H1 (cell line): ENCODE measurements at regions not wholly inside any gene's neighbourhood (a gene's known extent, or its start where the extent isn't known, plus 50 kb on each side); places are given as distances from the start of the nearest gene placed in this dataset.

Experiments used
- CTCF ChIA-PET: fragments of 300-600 bp; sonication (Branson Sonifier 250); formaldehyde crosslinking; loops from one replicate; lab custom pipeline; 2021; ENCODE audit not compliant: partially characterized antibody; lab: Charles Lee
- POLR2A ChIA-PET: fragments of 300-600 bp; sonication (Branson Sonifier 250); formaldehyde crosslinking; loops from one replicate; lab custom pipeline; 2021; ENCODE audit warnings: inconsistent platforms; ENCODE audit not compliant: partially characterized antibody; lab: Charles Lee
- DNase-seq, 2 experiments: peaks; one replicate each; pipeline versions ENCODE4 v3.0.0 to v3.0.0-alpha.2; 2010 to 2022; ENCODE audit warnings: low spot score in 2 of 2, low read depth in 1 of 2, mixed read lengths in 1 of 2
- FAIRE-seq: peaks from 2 replicates; lab custom pipeline; 2011; peaks lifted over from hg19 to GRCh38; lab: Jason Lieb, UNC
- H2AFZ ChIP-seq: 2 replicates; pipeline ENCODE4 v1.8.1; 2012; ENCODE audit warnings: low read length, inconsistent platforms
- H2AK5ac ChIP-seq: 2 replicates; pipeline ENCODE4 v1.6.1; 2013; ENCODE audit warnings: low read depth, low read length
- H2BK120ac ChIP-seq: replicated peaks from 2 replicates; pipeline ENCODE3; 2013; ENCODE audit warnings: low read depth, low read length, inconsistent platforms
- H2BK12ac ChIP-seq: 2 replicates; pipeline ENCODE4 v1.6.1; 2013; ENCODE audit warnings: low read depth, low read length
- H2BK15ac ChIP-seq: 2 replicates; pipeline ENCODE4 v1.6.1; 2013; ENCODE audit warnings: low read length
- H2BK20ac ChIP-seq: 2 replicates; pipeline ENCODE4 v1.6.1; 2013; ENCODE audit warnings: low read length
- H2BK5ac ChIP-seq: 2 replicates; pipeline ENCODE4 v1.6.1; 2013; ENCODE audit warnings: low read depth, low read length
- H3K14ac ChIP-seq: 2 replicates; pipeline ENCODE4 v1.6.1; 2013; ENCODE audit warnings: inconsistent platforms; ENCODE audit not compliant: insufficient read length
- H3K18ac ChIP-seq: 2 replicates; pipeline ENCODE4 v1.6.1; 2013; ENCODE audit warnings: low read length; ENCODE audit errors: extremely low read depth
- H3K23ac ChIP-seq: 2 replicates; pipeline ENCODE4 v1.6.1; 2013; ENCODE audit warnings: inconsistent platforms; ENCODE audit not compliant: insufficient read length
- H3K23me2 ChIP-seq: 2 replicates; pipeline ENCODE4 v1.6.1; 2013; ENCODE audit warnings: low read depth, low read length
- H3K27ac ChIP-seq: 2 replicates; pipeline ENCODE4 v1.6.1; 2011; ENCODE audit warnings: low read depth, low read length, inconsistent platforms
- H3K27me3 ChIP-seq, 4 experiments: replicated peaks in 1 of 4; 1 replicate in 1 of 4; 2 replicates in 3 of 4; pipeline versions ENCODE4 v1.6.1 to v1.8.1; 2011 to 2013; ENCODE audit warnings: low read length in 3 of 4, mild to moderate bottlenecking in 3 of 4, inconsistent platforms in 2 of 4, mixed read lengths in 2 of 4, moderate library complexity in 1 of 4; ENCODE audit not compliant: control insufficient read depth in 3 of 4, insufficient read depth in 3 of 4; ENCODE audit errors: extremely low read depth in 1 of 4
- H3K36me3 ChIP-seq, 4 experiments: 2 replicates each; pipeline versions ENCODE4 v1.6.1 to v1.8.1; 2011 to 2013; ENCODE audit warnings: mild to moderate bottlenecking in 4 of 4, low read length in 3 of 4, moderate library complexity in 2 of 4, control low read depth in 1 of 4, inconsistent platforms in 1 of 4; ENCODE audit not compliant: insufficient read depth in 4 of 4, control insufficient read depth in 2 of 4
- H3K4ac ChIP-seq: replicated peaks from 2 replicates; pipeline ENCODE3; 2013; ENCODE audit warnings: low read length, low read depth, mixed read lengths, inconsistent platforms; ENCODE audit not compliant: insufficient read length
- H3K4me1 ChIP-seq, 4 experiments: replicated peaks in 1 of 4; 1 replicate in 1 of 4; 2 replicates in 3 of 4; pipeline versions ENCODE4 v1.6.1 to v1.8.1; 2011 to 2013; ENCODE audit warnings: low read length in 3 of 4, inconsistent platforms in 2 of 4, mixed read lengths in 1 of 4; ENCODE audit not compliant: insufficient read depth in 4 of 4, control insufficient read depth in 3 of 4
- H3K4me2 ChIP-seq, 2 experiments: 2 replicates each; pipeline versions ENCODE4 v1.6.1 to v1.8.1; 2011 to 2013; ENCODE audit warnings: low read depth in 2 of 2, low read length in 2 of 2, control low read depth in 1 of 2, inconsistent platforms in 1 of 2, mild to moderate bottlenecking in 1 of 2; ENCODE audit not compliant: insufficient read depth in 1 of 2
- H3K4me3 ChIP-seq, 4 experiments: fragments of 200-600, 300-600 bp in 1 of 4; sonication (generic), shearing (Covaris generic), sonication (Bioruptor Twin) in 1 of 4; 2 replicates each; pipeline versions ENCODE4 v1.5.1 to v1.8.1; 2011 to 2016; ENCODE audit warnings: low read length in 4 of 4, low read depth in 3 of 4, control low read depth in 2 of 4, inconsistent platforms in 2 of 4, mild to moderate bottlenecking in 2 of 4, mixed read lengths in 1 of 4, moderate library complexity in 1 of 4; ENCODE audit not compliant: insufficient read depth in 2 of 4; ENCODE audit errors: extremely low read depth in 1 of 4
- H3K56ac ChIP-seq: replicated peaks from 2 replicates; pipeline ENCODE3; 2013; ENCODE audit warnings: low read depth, mild to moderate bottlenecking, mixed read lengths, low read length, inconsistent platforms; ENCODE audit not compliant: insufficient read length
- H3K79me1 ChIP-seq: 2 replicates; pipeline ENCODE4 v1.6.1; 2013; ENCODE audit warnings: low read depth, low read length, control low read depth
- H3K79me2 ChIP-seq, 2 experiments: 2 replicates each; pipeline versions ENCODE4 v1.6.1 to v1.8.1; 2012 to 2013; ENCODE audit warnings: low read length in 2 of 2, mild to moderate bottlenecking in 2 of 2, inconsistent platforms in 1 of 2; ENCODE audit not compliant: insufficient read depth in 2 of 2, control insufficient read depth in 1 of 2
- H3K9ac ChIP-seq, 4 experiments: replicated peaks in 1 of 4; 1 replicate in 1 of 4; 2 replicates in 3 of 4; pipeline versions ENCODE4 v1.6.1 to v1.8.1; 2011 to 2013; ENCODE audit warnings: low read depth in 3 of 4, low read length in 3 of 4, control low read depth in 2 of 4, mild to moderate bottlenecking in 2 of 4, moderate library complexity in 2 of 4, inconsistent platforms in 1 of 4; ENCODE audit errors: extremely low read depth in 1 of 4
- H3K9me3 ChIP-seq, 2 experiments: 2 replicates each; pipeline versions ENCODE4 v1.6.1 to v1.8.1; 2012 to 2013; ENCODE audit warnings: mild to moderate bottlenecking in 2 of 2, moderate library complexity in 2 of 2, control low read depth in 1 of 2, inconsistent platforms in 1 of 2, low read depth in 1 of 2, low read length in 1 of 2, mixed read lengths in 1 of 2; ENCODE audit not compliant: insufficient read depth in 2 of 2
- H4K20me1 ChIP-seq, 2 experiments: replicated peaks in 1 of 2; 2 replicates each; pipeline versions ENCODE3 to v1.8.1; 2011 to 2013; ENCODE audit warnings: inconsistent platforms in 2 of 2, low read length in 2 of 2, mild to moderate bottlenecking in 1 of 2; ENCODE audit not compliant: insufficient read depth in 2 of 2, control insufficient read depth in 1 of 2
- H4K5ac ChIP-seq: 2 replicates; pipeline ENCODE4 v1.6.1; 2013; ENCODE audit warnings: low read length, low read depth, mixed read lengths, inconsistent platforms; ENCODE audit not compliant: insufficient read length
- H4K8ac ChIP-seq: 2 replicates; pipeline ENCODE4 v1.8.0; 2013; ENCODE audit warnings: mild to moderate bottlenecking, moderate library complexity, low read length, inconsistent platforms; ENCODE audit not compliant: insufficient read depth; ENCODE audit errors: extremely low read depth
- H4K91ac ChIP-seq: replicated peaks from 2 replicates; pipeline ENCODE3; 2013; ENCODE audit warnings: low read length, mixed read lengths, inconsistent platforms; ENCODE audit not compliant: insufficient read length
- BACH1 ChIP-seq: IDR thresholded peaks from 2 replicates; pipeline ENCODE4 v1.6.1; 2012; ENCODE audit warnings: low read length, improper control_type of control experiment
- CTBP2 ChIP-seq: IDR thresholded peaks from 2 replicates; pipeline ENCODE4 v1.7.0; 2011; ENCODE audit warnings: borderline replicate concordance, mild to moderate bottlenecking, moderate library complexity, mixed read lengths, low read length; ENCODE audit not compliant: insufficient read depth, insufficient read length
- E2F6 ChIP-seq: IDR thresholded peaks from 2 replicates; pipeline ENCODE4 v1.6.1; 2012; ENCODE audit warnings: inconsistent platforms
- FOSL1 ChIP-seq: IDR thresholded peaks from 2 replicates; pipeline ENCODE4 v1.6.1; 2011; ENCODE audit warnings: mild to moderate bottlenecking, low read depth, low read length, moderate library complexity; ENCODE audit not compliant: insufficient read depth
- KDM1A ChIP-seq: fragments of 200-600, 300-600 bp; sonication (generic); IDR thresholded peaks from 2 replicates; pipeline ENCODE4 v1.7.1; 2016; ENCODE audit warnings: mild to moderate bottlenecking, low read length, borderline replicate concordance
- NRF1 ChIP-seq: IDR thresholded peaks from 2 replicates; pipeline ENCODE4 v1.6.1; 2011; ENCODE audit warnings: mild to moderate bottlenecking, low read depth, low read length, improper control_type of control experiment
- RNF2 ChIP-seq: fragments of 200-900, 300-1000 bp; sonication (generic); IDR thresholded peaks from 2 replicates; pipeline ENCODE4 v1.7.1; 2016; ENCODE audit warnings: borderline replicate concordance, low read depth, mild to moderate bottlenecking, antibody characterized with exemption, low read length; ENCODE audit not compliant: poor library complexity, severe bottlenecking; ENCODE audit errors: missing control alignments
- SIN3A ChIP-seq, 2 experiments: IDR thresholded peaks in 1 of 2; conservative IDR thresholded peaks in 1 of 2; 2 replicates each; pipeline ENCODE4 v1.6.1; 2011 to 2012; ENCODE audit warnings: low read length in 2 of 2, improper control_type of control experiment in 1 of 2, low read depth in 1 of 2, mild to moderate bottlenecking in 1 of 2
- SP1 ChIP-seq: IDR thresholded peaks from 2 replicates; pipeline ENCODE4 v1.6.1; 2011; ENCODE audit warnings: low read depth, low read length
- TAF7 ChIP-seq: optimal IDR thresholded peaks from 2 replicates; pipeline ENCODE3; 2011; ENCODE audit warnings: low read depth, mild to moderate bottlenecking, inconsistent platforms, low read length, moderate library complexity, borderline replicate concordance
- TBP ChIP-seq: IDR thresholded peaks from 2 replicates; pipeline ENCODE4 v1.6.1; 2011; ENCODE audit warnings: low read depth, low read length, improper control_type of control experiment
- TEAD4 ChIP-seq: IDR thresholded peaks from 2 replicates; pipeline ENCODE4 v1.6.1; 2012; ENCODE audit warnings: low read depth, low read length, inconsistent platforms, mixed read lengths
- ZNF274 ChIP-seq: IDR thresholded peaks from 2 replicates; pipeline ENCODE4 v1.7.0; 2012; ENCODE audit warnings: low read length, borderline replicate concordance; ENCODE audit errors: extremely low read depth
- WGBS, 2 experiments: shearing (Covaris generic) in 1 of 2; methylation state at CpG; one replicate each; pipeline versions ENCODE4 v1.1.6 to v1.1.7; 2013 to 2015; ENCODE audit warnings: low lambda C conversion rate in 2 of 2, mixed read lengths in 2 of 2, inconsistent platforms in 1 of 2, low coverage in 1 of 2, missing lambda C conversion rate in 1 of 2; ENCODE audit not compliant: insufficient replicate concordance in 2 of 2, insufficient coverage in 1 of 2, insufficient read length in 1 of 2; ENCODE audit errors: extremely low coverage in 1 of 2, missing lambda C conversion rate in 1 of 2; 5-methylcytosine and 5-hydroxymethylcytosine counted together

GRCh38 chr9:75649060-75649459 lies 241.4 kb upstream of the PCSK5 start:
- Histone ChIP-seq H3K18ac (no peak overlapping the region), H2BK15ac (no peak overlapping the region), H2BK12ac (no peak overlapping the region), H3K79me2 (no peaks in the 10 kb centered on the region), H3K36me3 (no peaks in the 10 kb centered on the region), H3K4me2 (no peak overlapping the region), H2BK120ac (no peak overlapping the region), H2BK20ac (no peak overlapping the region), H2AK5ac (no peak overlapping the region), H3K79me1 (no peaks in the 10 kb centered on the region), H2AFZ (no peak overlapping the region), H4K5ac (no peak overlapping the region), H3K23ac (no peak overlapping the region), H3K4ac (no peak overlapping the region), H2BK5ac (no peak overlapping the region), H3K9me3 (no peaks in the 10 kb centered on the region), H3K27me3 (no peaks in the 10 kb centered on the region), H3K14ac (no peak overlapping the region), H4K91ac (no peak overlapping the region), H3K4me1 (no peaks in the 10 kb centered on the region), H4K8ac (no peak overlapping the region), H3K23me2 (no peaks in the 10 kb centered on the region), H3K27ac (no peak overlapping the region), H3K9ac (no peak overlapping the region), H4K20me1 (no peaks in the 10 kb centered on the region), H3K56ac (no peak overlapping the region), H3K4me3 (no peak overlapping the region)
- no peak for FAIRE-seq
- no peak for DNase-seq
- WGBS, 2 experiments: 81% methylated on average over 5 of the region's 5 CpGs; no CpG with 5 or more reads in 1 of the 2 experiments
- TF ChIP-seq FOSL1: no peak
- TF ChIP-seq NRF1: no peak
- no peak for TF ChIP-seq TEAD4
- no peak for TF ChIP-seq SIN3A (conservative IDR thresholded peaks at IDR 0.05 in 1 of 2, IDR thresholded peaks at IDR 0.05 in 1 of 2; ENCODE audit: low read depth in 1 of 2, low read length in 2 of 2)
- TF ChIP-seq CTBP2: no peak
- TF ChIP-seq E2F6: no peak
- TF ChIP-seq RNF2: no peak
- TF ChIP-seq TBP: no peak
- TF ChIP-seq KDM1A: no peak
- TF ChIP-seq SP1: no peak
- no peak for TF ChIP-seq BACH1
- no peak for TF ChIP-seq ZNF274
- TF ChIP-seq TAF7: no peak
- ChIA-PET POLR2A (no interaction called here), CTCF (no interaction called here)
